Transverse colon (tissue), 4 donors: ENCODE measurements at regions not wholly inside any gene's neighbourhood (a gene's known extent, or its start where the extent isn't known, plus 50 kb on each side); places are given as distances from the start of the nearest gene placed in this dataset.

Source experiments
- DNase-seq: peaks from one replicate; pipeline ENCODE4 v3.0.0-alpha.2; 2019
- H3K27ac ChIP-seq, 4 donors: fragments of 200-600 bp; sonication (generic); 2 replicates each; pipeline ENCODE4 v1.5.1; 2016 to 2018; ENCODE audit warnings: inconsistent platforms in 4 of 4
- H3K27me3 ChIP-seq: fragments of 200-600 bp; sonication (generic); 2 replicates; pipeline ENCODE4 v1.5.1; 2017; ENCODE audit warnings: inconsistent platforms
- H3K36me3 ChIP-seq, 4 donors: fragments of 200-600 bp; sonication (generic); 2 replicates each; pipeline ENCODE4 v1.5.1; 2017 to 2019; ENCODE audit warnings: inconsistent platforms in 4 of 4
- H3K4me1 ChIP-seq, 4 donors: fragments of 200-600 bp; sonication (generic); 2 replicates each; pipeline ENCODE4 v1.5.1; 2017 to 2020; ENCODE audit warnings: inconsistent platforms in 4 of 4
- H3K4me3 ChIP-seq, 4 donors: fragments of 200-600 bp; sonication (generic); 1 replicate in 1 of 4; 2 replicates in 3 of 4; pipeline versions ENCODE4 v1.5.1 to v1.6.1; 2017 to 2019; ENCODE audit warnings: inconsistent platforms in 4 of 4
- H3K9me3 ChIP-seq, 2 donors: fragments of 200-600 bp; sonication (generic); 2 replicates each; pipeline ENCODE4 v1.5.1; 2017 to 2019; ENCODE audit warnings: inconsistent platforms in 2 of 2
- CTCF ChIP-seq, 5 experiments: fragments of 200-600 bp in 3 of 5; fragments of 450-650 bp in 2 of 5; sonication (generic) in 3 of 5; IDR thresholded peaks; 1 replicate in 2 of 5; 2 replicates in 3 of 5; pipeline ENCODE4 v1.5.1; 2016 to 2017; ENCODE audit warnings: antibody characterized with exemption in 5 of 5, inconsistent platforms in 3 of 5, mild to moderate bottlenecking in 2 of 5, moderate library complexity in 1 of 5
- EP300 ChIP-seq: sonication (generic); formaldehyde crosslinking; IDR thresholded peaks from one replicate; pipeline ENCODE4 v1.6.1; 2017; ENCODE audit warnings: antibody characterized with exemption, low read depth
- POLR2A ChIP-seq: fragments of 450-650 bp; IDR thresholded peaks from one replicate; pipeline ENCODE4 v1.6.1; 2016; ENCODE audit warnings: antibody characterized with exemption, mild to moderate bottlenecking, moderate library complexity
- POLR2AphosphoS5 ChIP-seq, 3 donors: sonication (generic); formaldehyde crosslinking; IDR thresholded peaks; one replicate each; pipeline ENCODE4 v1.6.1; 2016; ENCODE audit warnings: antibody characterized with exemption in 3 of 3
- WGBS, 2 donors: methylation state at CpG; one replicate each; pipeline ENCODE4 v1.1.5; 2018; ENCODE audit warnings: low coverage in 1 of 2; 5-methylcytosine and 5-hydroxymethylcytosine counted together
- in situ Hi-C, 4 donors: fragments of 200-750 bp; cut with MboI; loops; one replicate each; pipeline versions ENCODE4 v1.15.0 to v1.15.1; 2017; ENCODE audit warnings: low sequenced_read_pairs in 3 of 4, low pct_ligation_motif_present in 1 of 4, low pct_unique_long_range_greater_than_20kb in 1 of 4
- intact Hi-C: fragments of 100-400 bp; cut with DNase I; formaldehyde crosslinking; loops from one replicate; pipeline ENCODE4 v1.15.1; 2023; ENCODE audit warnings: low total_unique reads

GRCh38 chr6:18675881-18676280, 288.7 kb downstream of the RNF144B start:
- DNase-seq, result no peak
- intact Hi-C loops (no loop called here), in situ Hi-C loops (no loop called here)
- Histone ChIP-seq H3K27me3 (no peaks in the 10 kb centered on the region), H3K27ac (no peak overlapping the region), H3K4me3 (no peak overlapping the region), H3K9me3 (no peaks in the 10 kb centered on the region), H3K4me1 (no peaks in the 10 kb centered on the region), H3K36me3 (no peaks in the 10 kb centered on the region)
- TF ChIP-seq POLR2A, result no peak
- no peak for TF ChIP-seq CTCF (IDR thresholded peaks at IDR 0.05)
- TF ChIP-seq POLR2AphosphoS5 (IDR thresholded peaks at IDR 0.05), result no peak
- TF ChIP-seq EP300, result no peak
- 24 to 58% methylated on average over 2 of the region's 2 CpGs for WGBS, 2 donors

DNA sequence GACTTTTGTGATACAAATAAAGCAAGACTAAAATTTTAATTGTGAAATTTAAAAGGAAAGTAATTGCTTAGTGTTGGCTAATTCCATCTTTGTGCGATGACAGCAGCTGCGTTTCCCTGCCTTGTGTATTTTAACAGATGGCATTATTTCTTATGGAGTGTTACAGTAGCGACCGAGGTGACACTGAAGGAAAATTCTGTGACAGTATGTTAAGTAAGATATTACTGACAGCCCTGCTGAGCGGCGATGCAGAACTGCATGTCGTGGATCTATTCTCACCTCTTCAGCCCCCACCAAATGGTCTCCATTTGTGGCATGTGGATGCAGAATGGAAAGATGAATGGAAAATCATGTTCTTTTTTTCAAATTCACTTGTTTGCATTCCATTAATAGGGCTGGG, 289.4 kb downstream of the RNF144B start:
- Histone ChIP-seq H3K9me3 (no peaks in the 10 kb centered on the region), H3K4me3 (no peak overlapping the region), H3K36me3 (no peaks in the 10 kb centered on the region), H3K4me1 (no peaks in the 10 kb centered on the region), H3K27me3 (no peaks in the 10 kb centered on the region), H3K27ac (no peak overlapping the region)
- no peak for DNase-seq
- 85 to 92% methylated on average over 4 to 7 of the region's 7 CpGs for WGBS, 2 donors
- intact Hi-C loops (no loop called here), in situ Hi-C loops (no loop called here)
- TF ChIP-seq POLR2AphosphoS5 (IDR thresholded peaks at IDR 0.05), result no peak
- no peak for TF ChIP-seq CTCF (IDR thresholded peaks at IDR 0.05)
- TF ChIP-seq POLR2A, result no peak
- no peak for TF ChIP-seq EP300

DNA sequence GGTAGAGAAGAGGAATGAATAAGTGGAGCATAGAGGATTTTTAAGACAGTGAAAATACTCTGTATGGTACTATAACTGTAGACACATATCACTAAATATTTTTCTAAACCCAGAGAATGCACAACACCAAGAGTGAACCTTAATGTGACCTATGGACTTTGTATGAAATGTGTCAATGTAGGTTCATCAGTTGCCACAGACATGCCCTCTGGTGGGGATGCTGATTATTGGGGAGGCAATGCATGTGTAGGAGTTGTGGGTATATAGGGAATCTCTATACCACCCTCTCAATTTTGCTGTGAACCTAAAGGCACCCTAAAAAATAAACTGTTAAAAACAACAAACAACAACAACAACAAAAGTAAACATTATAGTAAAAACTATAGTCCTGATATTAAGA, 293.7 kb downstream of the RNF144B start:
- no peak for DNase-seq
- intact Hi-C loops, result no loop called here
- in situ Hi-C loops, result no loop called here
- no peaks in the 10 kb centered on the region for H3K27me3 ChIP-seq
- no peak for TF ChIP-seq CTCF (IDR thresholded peaks at IDR 0.05)
- TF ChIP-seq EP300, result no peak
- TF ChIP-seq POLR2A, result no peak
- no peak for TF ChIP-seq POLR2AphosphoS5 (IDR thresholded peaks at IDR 0.05)
- no peaks in the 10 kb centered on the region for H3K9me3 ChIP-seq
- H3K27ac ChIP-seq, result no peak overlapping the region
- no peaks in the 10 kb centered on the region for H3K4me1 ChIP-seq
- H3K36me3 ChIP-seq, result no peaks in the 10 kb centered on the region
- H3K4me3 ChIP-seq, result no peak overlapping the region

- Histone ChIP-seq H3K4me1 (no peaks in the 10 kb centered on the region), H3K4me3 (no peak overlapping the region), H3K27ac (no peak overlapping the region), H3K27me3 (no peaks in the 10 kb centered on the region), H3K9me3 (no peaks in the 10 kb centered on the region), H3K36me3 (no peaks in the 10 kb centered on the region)
- intact Hi-C loops (no loop called here), in situ Hi-C loops (no loop called here)
- WGBS, 2 donors, result 57 to 69% methylated on average over 4 to 5 of the region's 5 CpGs
- TF ChIP-seq EP300, result no peak
- no peak for TF ChIP-seq POLR2A
- no peak for TF ChIP-seq CTCF (IDR thresholded peaks at IDR 0.05)
- no peak for TF ChIP-seq POLR2AphosphoS5 (IDR thresholded peaks at IDR 0.05)
- DNase-seq, result no peak
Measured at GRCh38 chr6:18681832-18682503, 294.8 kb downstream of the RNF144B start.
